Mucosa of stomach (tissue), 1 donor: ENCODE measurements at regions not wholly inside any gene's neighbourhood (a gene's known extent, or its start where the extent isn't known, plus 50 kb on each side); places are given as distances from the start of the nearest gene placed in this dataset.
"Not testable (repeated sequence)": the region's sequence is repeated elsewhere in the genome, so short reads cannot be mapped to it uniquely, and the experiment has no call there.

Experiments
- H3K27me3 ChIP-seq: one replicate; pipeline ENCODE4 v1.7.0; 2013; ENCODE audit warnings: mild to moderate bottlenecking, low read length; ENCODE audit not compliant: control insufficient read depth, insufficient read depth
- H3K36me3 ChIP-seq: one replicate; pipeline ENCODE4 v1.7.0; 2013; ENCODE audit warnings: low read length; ENCODE audit not compliant: control insufficient read depth, insufficient read depth
- H3K4me1 ChIP-seq: one replicate; pipeline ENCODE4 v1.7.0; 2013; ENCODE audit warnings: mild to moderate bottlenecking, low read length; ENCODE audit not compliant: control insufficient read depth, insufficient read depth
- H3K4me3 ChIP-seq: one replicate; pipeline ENCODE4 v1.7.0; 2013; ENCODE audit warnings: low read length
- H3K9ac ChIP-seq: one replicate; pipeline ENCODE4 v1.7.0; 2013; ENCODE audit warnings: mild to moderate bottlenecking, low read length, moderate library complexity
- H3K9me3 ChIP-seq: one replicate; pipeline ENCODE4 v1.7.0; 2013; ENCODE audit warnings: mild to moderate bottlenecking, low read length, moderate library complexity; ENCODE audit not compliant: control insufficient read depth
- donor health status: Pancreatic carcinoma.

DNA sequence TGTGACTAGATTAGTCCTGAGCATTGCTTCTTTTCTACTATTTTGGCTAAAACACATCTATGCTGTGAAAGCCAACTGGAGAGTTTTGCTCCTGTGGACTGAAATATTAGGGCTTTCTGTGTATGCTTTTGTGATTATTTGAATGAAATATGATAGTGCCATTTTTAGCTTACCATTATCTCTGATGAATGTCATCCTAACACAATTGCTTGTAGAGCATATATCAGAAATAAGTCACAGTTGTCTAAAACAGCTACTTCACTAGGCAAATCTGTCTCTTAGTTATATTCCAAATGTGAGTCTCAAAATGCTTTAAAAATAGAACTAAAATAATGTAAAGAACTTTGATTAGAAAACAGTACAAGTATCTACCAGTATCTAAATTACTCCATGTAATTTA is 401.4 kb upstream of the PTCHD4 start:
- H3K4me1 ChIP-seq: no peaks in the 10 kb centered on the region
- no peaks in the 10 kb centered on the region for H3K36me3 ChIP-seq
- H3K27me3 ChIP-seq: no peaks in the 10 kb centered on the region
- no peaks in the 10 kb centered on the region for H3K9me3 ChIP-seq
- no peak overlapping the region for H3K9ac ChIP-seq
- no peak overlapping the region for H3K4me3 ChIP-seq

DNA sequence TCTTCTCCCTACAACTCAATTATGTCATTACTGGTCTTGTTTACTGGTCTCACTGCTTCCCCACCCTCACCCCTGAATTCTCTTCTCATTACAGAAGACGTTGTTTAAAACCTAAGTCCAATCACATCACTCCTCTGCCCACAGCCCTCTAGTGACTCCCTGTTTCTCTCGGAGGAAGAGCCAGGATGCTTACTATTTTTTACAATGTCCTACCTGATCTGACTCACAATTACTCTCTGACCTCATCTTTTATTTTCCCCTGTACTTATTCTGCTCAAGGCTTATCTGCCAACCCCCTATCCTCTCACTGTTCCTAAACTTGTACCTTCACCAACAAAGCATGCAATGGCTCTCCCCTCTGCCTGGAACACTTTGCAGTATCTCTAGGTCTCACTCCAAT is 400.4 kb upstream of the PTCHD4 start:
- H3K36me3 ChIP-seq: no peaks in the 10 kb centered on the region
- no peak overlapping the region for H3K4me3 ChIP-seq
- H3K4me1 ChIP-seq: no peaks in the 10 kb centered on the region
- H3K9me3 ChIP-seq: no peaks in the 10 kb centered on the region
- no peak overlapping the region for H3K9ac ChIP-seq
- no peaks in the 10 kb centered on the region for H3K27me3 ChIP-seq

DNA sequence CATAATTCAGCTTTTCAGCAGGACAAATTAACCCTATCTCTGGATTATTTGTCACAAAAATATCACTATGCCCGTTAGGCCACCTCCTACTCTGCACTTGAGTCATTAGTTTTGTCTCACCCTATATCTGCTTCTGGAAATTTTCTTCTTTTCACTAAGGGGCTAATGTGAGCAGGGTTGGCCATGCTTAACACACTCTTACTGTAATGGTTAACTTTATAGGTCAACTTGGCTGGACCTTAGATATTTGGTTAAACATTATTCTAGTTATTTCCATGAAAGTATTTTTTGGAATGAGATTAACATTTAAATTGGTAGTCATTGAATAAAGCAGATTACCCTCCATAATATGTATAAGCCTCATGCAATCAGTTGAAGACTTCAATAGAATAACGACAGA is 394.6 kb upstream of the PTCHD4 start:
- Histone ChIP-seq H3K36me3 (no peaks in the 10 kb centered on the region), H3K9ac (no peak overlapping the region), H3K4me3 (no peak overlapping the region), H3K9me3 (no peaks in the 10 kb centered on the region), H3K4me1 (no peaks in the 10 kb centered on the region), H3K27me3 (no peaks in the 10 kb centered on the region)

DNA sequence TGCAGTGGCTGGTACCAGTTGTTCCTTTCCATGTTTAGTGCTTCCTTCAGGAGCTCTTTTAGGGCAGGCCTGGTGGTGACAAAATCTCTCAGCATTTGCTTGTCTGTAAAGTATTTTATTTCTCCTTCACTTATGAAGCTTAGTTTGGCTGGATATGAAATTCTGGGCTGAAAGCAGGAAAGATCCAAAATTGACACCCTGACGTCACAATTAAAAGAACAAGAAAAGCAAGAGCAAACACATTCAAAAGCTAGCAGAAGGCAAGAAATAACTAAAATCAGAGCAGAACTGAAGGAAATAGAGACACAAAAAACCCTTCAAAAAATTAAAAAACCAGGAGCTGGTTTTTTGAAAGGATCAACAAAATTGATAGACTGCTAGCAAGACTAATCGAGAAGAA is 382.4 kb upstream of the PTCHD4 start:
- H3K9me3 ChIP-seq, H3K36me3 ChIP-seq, H3K4me3 ChIP-seq, H3K9ac ChIP-seq, H3K27me3 ChIP-seq, H3K4me1 ChIP-seq: not testable (repeated sequence)

DNA sequence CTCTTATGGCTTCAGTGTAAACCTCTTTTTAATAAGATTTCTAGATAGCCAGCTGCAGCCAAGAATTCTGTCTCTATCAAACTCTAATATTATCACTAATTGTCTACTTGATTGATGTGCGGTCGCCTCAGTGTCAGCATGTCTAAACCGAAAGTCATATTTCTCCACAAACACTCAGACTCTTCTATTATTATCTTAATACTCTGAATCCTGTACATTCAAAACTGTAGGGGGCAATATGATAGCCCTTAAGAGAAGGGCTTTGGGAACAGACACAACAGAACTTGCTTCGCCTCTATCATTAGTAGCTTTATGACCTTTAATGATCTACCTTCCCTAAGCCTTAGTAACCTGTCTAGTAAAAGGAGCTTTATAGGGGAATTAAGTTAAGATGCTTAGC is 379.7 kb upstream of the PTCHD4 start:
- no peaks in the 10 kb centered on the region for H3K9me3 ChIP-seq
- H3K9ac ChIP-seq: no peak overlapping the region
- H3K27me3 ChIP-seq: no peaks in the 10 kb centered on the region
- H3K36me3 ChIP-seq: no peaks in the 10 kb centered on the region
- H3K4me1 ChIP-seq: no peaks in the 10 kb centered on the region
- H3K4me3 ChIP-seq: no peak overlapping the region

DNA sequence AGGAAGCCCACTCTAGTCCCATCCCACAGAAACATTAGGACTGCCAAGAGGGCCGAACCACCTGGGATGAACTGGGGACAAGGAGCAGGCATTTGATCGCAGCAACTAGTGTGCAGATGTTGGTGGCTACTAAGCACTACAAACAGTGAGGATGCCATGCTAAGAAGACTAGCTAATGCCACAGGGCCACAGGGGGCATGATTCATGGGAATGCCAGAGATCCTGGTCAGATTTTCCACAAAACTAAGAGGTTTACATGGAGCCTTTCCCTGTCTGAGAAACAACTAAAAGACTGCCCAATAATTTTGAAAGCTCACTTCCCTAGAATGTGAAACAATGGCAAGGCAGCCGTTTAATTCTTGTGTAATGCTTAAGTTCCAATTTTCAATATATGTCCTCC is 375.9 kb upstream of the PTCHD4 start:
- no peak overlapping the region for H3K9ac ChIP-seq
- H3K4me3 ChIP-seq: no peak overlapping the region
- H3K4me1 ChIP-seq: no peaks in the 10 kb centered on the region
- no peaks in the 10 kb centered on the region for H3K9me3 ChIP-seq
- H3K36me3 ChIP-seq: no peaks in the 10 kb centered on the region
- no peaks in the 10 kb centered on the region for H3K27me3 ChIP-seq

DNA sequence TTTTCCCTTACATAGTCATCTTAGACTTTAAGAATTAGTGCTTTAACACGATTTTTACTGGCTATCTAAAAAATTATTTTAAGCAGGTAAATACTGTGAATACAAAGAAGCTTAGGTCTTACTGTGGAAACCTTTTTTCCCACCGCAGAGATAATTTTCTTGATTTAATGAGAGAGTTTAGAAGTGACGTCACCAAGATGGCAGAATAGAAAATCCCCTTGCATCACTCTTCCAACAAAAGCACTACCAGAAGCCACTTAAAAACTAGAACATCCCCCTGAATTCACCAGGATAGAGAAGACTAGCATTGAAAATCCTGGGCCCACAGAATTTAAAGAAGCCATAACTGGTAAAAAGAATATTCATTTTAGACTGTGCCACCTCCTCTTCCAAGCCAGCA is 375.4 kb upstream of the PTCHD4 start:
- Histone ChIP-seq H3K4me3 (no peak overlapping the region), H3K9ac (no peak overlapping the region), H3K27me3 (no peaks in the 10 kb centered on the region), H3K4me1 (no peaks in the 10 kb centered on the region), H3K36me3 (no peaks in the 10 kb centered on the region), H3K9me3 (no peaks in the 10 kb centered on the region)

DNA sequence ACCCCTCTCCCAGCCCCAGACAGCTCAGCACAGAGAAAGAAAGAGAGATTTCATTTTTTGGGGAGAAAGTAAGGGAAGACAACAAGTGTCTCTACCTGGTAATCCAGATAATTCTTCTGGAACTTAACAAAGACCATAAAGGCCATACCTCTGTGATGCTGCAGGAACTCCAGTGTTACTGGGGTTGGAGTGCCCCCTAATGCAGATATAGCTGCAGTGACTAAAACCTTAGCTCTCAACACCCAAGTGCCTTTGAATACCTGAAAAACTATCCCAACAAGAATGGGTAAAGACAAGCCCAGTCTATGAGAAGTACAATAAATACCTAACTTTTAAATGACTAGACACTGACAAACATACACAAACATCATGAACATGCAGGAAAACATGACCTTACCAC is 365.3 kb upstream of the PTCHD4 start:
- Histone ChIP-seq H3K9me3 (no peaks in the 10 kb centered on the region), H3K9ac (no peak overlapping the region), H3K36me3 (no peaks in the 10 kb centered on the region), H3K4me3 (no peak overlapping the region), H3K4me1 (no peaks in the 10 kb centered on the region), H3K27me3 (no peaks in the 10 kb centered on the region)

DNA sequence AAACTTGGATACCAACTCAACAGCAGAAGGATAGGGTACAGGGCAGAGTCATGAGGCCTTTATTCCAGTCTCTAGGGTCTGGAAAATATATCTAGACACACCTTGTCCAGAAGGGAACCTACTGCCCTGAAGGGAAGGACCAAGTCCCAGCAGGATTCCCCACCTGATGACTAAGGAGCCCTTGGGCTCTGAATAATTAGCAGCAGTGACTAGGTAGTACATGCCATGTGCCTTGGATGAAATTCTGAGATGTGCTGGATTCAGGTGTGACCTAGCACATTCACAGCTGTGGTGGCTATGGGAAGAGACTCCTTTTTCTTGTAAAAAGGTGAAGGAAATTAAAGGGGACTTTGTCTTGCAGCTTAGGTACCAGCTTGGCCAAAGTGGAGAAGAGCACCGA is 364.3 kb upstream of the PTCHD4 start:
- Histone ChIP-seq H3K9me3 (no peaks in the 10 kb centered on the region), H3K9ac (no peak overlapping the region), H3K4me3 (no peak overlapping the region), H3K4me1 (no peaks in the 10 kb centered on the region), H3K27me3 (no peaks in the 10 kb centered on the region), H3K36me3 (no peaks in the 10 kb centered on the region)

DNA sequence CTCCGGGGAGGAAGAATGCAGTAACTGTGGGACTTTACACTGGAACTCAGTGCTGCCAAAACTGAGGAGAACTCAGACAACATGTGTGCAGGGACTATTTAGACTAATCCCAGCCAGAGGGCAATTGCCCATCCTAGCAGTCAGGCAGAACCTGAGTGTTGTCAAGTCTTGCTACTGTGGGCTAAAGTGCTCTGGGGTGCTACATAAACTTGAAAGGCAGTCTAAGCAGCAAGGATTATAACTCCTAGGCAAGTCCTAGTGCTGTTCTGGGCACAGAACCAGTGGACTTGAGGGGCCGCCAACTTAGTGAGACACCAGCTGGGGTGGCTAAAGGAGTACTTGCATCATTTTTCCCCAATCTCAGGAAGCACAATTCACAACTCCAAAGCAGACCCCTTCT is 363.8 kb upstream of the PTCHD4 start:
- Histone ChIP-seq H3K4me3 (no peak overlapping the region), H3K9me3 (no peaks in the 10 kb centered on the region)

DNA sequence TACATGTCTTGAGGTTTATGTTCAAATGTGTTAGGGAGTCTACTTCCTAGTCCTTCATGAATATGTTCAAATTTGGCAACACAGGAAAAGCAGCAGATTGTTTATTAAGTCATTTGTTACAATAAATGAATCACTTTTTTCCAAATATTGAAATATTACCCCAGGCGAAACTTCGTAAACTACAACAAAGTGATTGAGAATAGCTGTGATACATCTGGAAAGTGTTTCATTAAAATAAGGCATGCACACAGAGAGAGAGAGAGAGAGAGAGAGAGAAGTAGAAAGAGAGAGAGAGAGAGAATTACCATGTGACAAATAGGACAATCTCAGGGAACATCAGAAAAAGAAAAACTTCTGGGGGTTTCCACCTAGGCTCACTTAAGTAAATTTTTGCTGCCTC is 363.1 kb upstream of the PTCHD4 start:
- Histone ChIP-seq H3K4me3 (no peak overlapping the region), H3K27me3 (no peaks in the 10 kb centered on the region), H3K9me3 (no peaks in the 10 kb centered on the region), H3K4me1 (no peaks in the 10 kb centered on the region), H3K36me3 (no peaks in the 10 kb centered on the region), H3K9ac (no peak overlapping the region)

More for the DNA sequence above, 363.8 kb upstream of the PTCHD4 start:
- H3K9ac ChIP-seq: no peak overlapping the region
- H3K4me1 ChIP-seq: no peaks in the 10 kb centered on the region
- H3K27me3 ChIP-seq: no peaks in the 10 kb centered on the region
- no peaks in the 10 kb centered on the region for H3K36me3 ChIP-seq

DNA sequence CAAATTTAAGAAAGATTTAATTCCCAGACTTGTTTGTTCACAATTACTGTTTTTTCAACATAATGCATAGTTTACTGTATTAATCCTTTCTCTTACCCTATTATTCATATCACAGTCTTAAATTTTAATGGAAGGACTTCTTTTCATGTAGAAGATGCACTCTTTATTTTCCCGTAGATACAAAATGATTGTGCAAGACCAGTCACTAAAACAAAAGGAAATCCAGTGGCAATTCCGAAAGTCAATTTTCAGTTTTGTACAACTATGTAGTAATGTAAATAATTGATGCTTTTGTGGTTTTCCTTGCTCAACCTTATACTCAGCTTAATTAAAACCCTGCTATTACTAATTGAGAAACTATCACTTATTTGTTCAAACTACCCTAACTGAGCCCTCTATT is 361.5 kb upstream of the PTCHD4 start:
- Histone ChIP-seq H3K9ac (no peak overlapping the region), H3K4me3 (no peak overlapping the region), H3K9me3 (no peaks in the 10 kb centered on the region), H3K36me3 (no peaks in the 10 kb centered on the region), H3K4me1 (no peaks in the 10 kb centered on the region), H3K27me3 (no peaks in the 10 kb centered on the region)

DNA sequence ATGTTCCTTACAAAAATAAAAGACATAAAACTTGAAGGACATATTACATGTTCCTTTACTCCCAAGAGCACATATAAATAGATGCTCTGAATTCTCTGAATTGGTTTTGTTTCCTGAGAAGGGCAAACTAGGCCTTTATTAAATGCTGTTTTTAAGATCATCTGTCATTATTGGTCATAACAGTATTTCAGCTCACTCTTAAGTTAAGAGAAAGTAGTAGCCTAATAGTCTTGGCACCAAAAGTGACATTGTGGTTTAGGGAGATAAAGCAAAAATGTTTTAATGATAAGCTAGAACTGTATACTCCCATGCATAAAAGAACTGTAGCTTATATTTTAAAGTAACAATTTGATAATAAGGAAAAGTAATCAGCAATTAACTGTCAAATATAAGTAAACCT is 361.1 kb upstream of the PTCHD4 start:
- H3K36me3 ChIP-seq: no peaks in the 10 kb centered on the region
- H3K4me1 ChIP-seq: no peaks in the 10 kb centered on the region
- H3K27me3 ChIP-seq: no peaks in the 10 kb centered on the region
- H3K9ac ChIP-seq: no peak overlapping the region
- no peak overlapping the region for H3K4me3 ChIP-seq
- H3K9me3 ChIP-seq: no peaks in the 10 kb centered on the region
